Stimulated activated CD4-positive, alpha-beta T cell treated with anti-CD3 and anti-CD28 coated beads, TNF-alpha, amount 100 ng/mL, for 4 hours (primary cell): ENCODE measurements at regions not wholly inside any gene's neighbourhood (a gene's known extent, or its start where the extent isn't known, plus 50 kb on each side); places are given as distances from the start of the nearest gene placed in this dataset.
"Not testable (repeated sequence)": the region's sequence is repeated elsewhere in the genome, so short reads cannot be mapped to it uniquely, and the experiment has no call there.

Source experiments
- DNase-seq, 3 experiments: peaks; one replicate each; pipeline ENCODE4 v3.0.0-alpha.2; 2020; ENCODE audit warnings: low read depth in 3 of 3

DNA sequence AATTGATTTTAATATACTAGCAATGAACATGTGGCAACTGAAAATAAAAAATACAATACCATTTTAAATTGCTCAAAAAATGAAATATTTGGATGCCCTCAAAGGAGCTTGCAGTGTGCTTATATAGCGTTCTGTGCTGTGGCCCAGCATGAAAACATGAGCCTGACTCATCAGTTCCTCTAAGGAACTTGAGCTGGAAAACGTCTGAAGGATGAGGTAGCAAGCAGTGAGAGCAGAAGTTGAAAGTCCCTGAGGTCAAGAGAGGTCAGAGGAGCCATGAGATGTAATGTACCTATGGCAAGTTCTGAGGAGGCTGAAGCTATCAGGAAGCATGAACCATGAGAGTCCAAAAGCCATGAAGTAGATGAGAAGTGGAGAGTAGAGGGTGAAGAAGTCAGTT, 59.7 kb downstream of the HMGB3 start:
- DNase-seq: no peak

DNA sequence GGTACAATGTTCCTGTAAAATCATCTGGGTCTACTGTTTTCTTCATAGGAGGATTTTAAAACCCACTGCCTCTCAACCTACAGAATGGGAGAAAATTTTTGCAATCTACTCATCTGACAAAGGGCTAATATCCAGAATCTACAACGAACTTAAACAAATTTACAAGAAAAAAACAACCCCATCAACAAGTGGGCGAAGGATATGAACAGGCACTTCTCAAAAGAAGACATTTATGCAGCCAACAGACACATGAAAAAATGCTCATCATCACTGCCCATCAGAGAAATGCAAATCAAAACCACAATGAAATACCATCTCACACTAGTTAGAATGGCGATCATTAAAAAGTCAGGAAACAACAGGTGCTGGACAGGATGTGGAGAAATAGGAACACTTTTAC, 83.2 kb downstream of the HMGB3 start:
- DNase-seq: not testable (repeated sequence)

DNA sequence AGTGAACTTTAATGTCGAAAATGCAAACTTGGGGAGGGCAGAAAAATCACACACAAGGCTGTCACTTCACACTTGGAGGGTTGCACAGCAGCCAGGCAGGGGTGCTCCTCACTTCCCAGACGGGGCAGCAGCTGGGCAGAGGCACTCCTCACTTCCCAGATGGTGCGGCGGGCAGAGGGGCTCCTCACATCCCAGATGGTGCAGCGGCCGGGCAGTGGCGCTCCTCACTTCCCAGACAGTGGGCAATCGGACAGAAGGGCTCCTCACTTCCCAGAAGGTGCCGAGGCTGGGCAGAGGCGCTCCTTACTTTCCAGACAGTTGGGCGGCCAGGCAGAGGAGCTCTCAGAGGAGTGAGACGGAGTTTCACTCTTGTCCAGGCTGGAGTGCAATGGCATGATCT, 90.6 kb downstream of the HMGB3 start:
- no peak for DNase-seq

DNA sequence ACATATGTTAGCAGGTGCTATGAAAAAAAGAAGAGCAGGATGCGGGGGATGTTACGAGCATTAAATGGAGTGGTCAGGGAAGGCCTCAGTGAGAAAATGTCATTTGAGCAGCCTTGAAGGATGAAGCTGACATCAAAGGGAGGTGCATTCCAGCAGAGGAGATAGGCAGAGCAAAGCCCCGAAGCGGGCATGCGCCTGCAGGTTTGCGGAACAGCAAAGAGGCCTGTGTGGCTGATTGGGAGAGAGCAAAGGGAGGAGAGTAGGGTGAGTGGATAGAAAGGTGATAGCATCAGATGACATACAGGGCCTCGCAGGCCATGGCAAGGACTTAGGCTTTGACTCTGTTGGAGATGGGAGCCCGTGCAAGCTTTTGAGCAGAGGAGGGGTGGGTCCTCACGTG, 95.4 kb upstream of the GPR50 start:
- DNase-seq: no peak

DNA sequence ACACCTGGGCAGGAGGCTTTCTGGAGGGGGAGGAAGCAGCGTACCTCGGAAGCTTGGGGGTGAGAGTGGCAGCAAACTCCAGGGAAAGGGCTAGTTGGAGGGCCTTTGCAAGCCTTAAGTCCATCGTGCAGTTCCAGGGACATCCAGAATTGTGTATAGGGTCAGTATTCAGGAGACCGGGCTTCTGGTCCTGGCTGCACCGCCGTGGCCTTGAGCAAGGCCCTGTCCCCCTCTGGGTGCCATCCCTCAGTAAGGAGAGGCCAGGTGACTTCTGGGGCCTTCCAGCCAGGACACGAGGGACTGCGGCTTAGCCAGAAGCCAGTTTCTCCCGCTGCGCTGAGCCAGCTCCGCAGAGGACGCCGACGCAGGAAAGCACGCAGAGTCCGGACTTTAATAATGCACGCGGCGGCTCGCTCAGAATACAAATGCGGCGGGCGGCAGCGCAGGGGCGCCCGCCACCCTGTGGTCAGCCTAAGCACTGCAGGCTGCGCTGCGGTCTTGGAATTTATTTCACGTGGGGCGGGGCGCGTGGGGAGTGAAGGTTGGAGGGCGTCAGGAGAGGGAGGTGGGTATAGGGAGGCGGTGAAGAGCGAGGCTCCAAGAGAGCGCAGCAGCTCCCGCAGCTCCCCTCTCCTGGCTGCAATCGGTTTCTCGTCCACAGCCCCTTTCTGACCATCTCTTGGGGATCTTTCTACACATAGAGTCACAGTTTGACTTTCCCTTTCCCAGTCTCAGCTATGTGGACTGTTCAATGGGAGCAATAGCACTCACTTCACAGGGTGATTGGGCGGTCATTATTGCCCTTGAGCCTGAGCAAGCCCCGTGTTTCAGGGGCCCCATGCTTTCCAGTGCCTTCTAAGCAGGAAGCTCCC, 94.1 kb upstream of the GPR50 start:
- DNase-seq: peak; percentile 13 to 31 (median 29)

DNA sequence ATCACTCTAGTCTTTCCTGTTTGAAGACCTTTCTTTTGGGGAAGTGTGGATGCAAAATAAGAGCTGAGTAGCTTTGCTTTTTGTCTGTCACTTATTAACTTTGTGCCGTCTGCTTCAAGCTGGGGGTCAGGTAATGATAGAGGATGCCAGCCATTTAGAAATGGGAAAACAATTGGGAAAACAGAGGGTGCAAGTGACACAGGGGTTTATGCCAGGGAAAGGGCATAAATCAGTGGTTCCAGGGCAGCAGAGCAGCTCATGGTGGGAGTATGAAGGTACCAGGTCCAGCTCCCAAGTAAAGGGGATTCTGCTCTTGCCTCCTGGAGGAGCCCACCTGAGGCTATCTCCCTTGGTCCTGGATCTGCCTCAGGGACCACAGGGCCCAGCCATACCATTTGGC, 91.9 kb upstream of the GPR50 start:
- no peak for DNase-seq

DNA sequence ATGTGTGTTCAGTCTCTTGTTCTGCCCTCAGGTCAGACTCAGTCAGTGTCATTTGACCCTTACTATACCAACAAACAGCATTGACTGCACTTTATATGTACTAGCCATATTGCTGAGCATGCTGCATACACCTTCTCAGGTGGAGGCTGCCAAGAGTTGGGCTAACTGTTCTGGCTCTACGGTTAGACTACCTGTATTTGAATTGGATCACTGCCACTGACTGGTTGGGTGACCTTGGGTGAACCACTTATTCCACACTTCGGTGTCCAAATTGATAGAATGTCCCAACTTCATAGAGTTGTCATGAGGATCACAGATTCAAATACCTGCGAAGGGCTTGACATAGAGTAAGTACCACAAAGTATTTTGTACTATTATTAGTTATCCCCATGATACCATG, 91.2 kb upstream of the GPR50 start:
- DNase-seq: no peak

DNA sequence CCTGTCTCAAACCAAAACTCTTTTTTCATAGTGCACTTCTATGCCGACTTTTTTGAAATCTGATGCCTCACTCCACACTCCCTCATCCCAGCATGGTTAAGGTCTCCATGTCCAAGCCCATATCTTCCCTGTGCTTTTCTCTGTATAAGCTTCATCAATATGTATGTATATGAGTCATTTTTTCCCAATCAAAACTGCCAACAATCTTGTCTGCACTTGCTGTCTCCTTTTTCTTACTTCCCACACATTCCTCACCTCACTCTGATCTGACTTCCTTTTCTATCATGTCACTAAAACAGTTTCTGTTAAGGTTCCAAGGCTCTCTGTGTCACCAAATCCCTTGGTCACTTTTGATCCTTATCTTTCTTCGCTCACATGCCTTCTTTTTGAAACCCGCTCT, 88.2 kb upstream of the GPR50 start:
- no peak for DNase-seq

DNA sequence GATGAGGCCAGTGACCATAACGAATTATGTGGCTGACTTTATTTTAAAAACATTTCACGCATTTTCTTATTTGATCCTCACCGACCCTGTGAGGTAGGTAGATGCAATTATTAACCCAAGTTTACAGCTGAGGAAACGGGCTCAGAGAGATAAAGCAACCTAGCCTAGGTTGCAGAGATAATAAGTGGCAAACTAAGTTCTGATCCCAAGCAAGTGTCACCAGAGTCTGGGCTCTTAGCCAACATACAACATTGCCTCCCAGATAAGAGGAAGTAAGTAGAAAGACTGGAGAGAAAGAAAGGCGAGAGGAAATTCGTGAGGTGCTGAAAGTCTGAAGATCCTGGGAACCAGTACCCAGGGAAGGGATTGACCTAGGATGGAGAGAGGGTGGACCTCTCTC, 77.4 kb upstream of the GPR50 start:
- no peak for DNase-seq

DNA sequence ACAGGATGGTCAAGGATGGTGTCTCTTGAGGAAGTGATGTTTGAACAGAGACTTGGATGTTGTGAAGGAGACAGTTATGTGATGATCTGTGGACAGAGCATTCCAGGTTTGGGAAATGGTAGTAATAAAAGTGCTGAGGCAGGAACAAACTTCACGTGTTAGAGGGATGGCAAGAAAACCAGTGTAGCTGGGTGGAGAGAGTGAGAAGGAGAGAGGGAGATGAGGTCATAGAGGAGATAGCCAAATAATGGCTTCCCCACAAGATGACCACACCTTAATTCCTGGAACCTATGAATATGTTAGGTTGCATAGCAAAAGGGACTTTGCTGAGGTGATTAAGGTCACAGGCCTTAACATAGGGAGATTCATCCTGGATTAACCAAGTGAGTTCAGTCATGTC, 75.6 kb upstream of the GPR50 start:
- no peak for DNase-seq

DNA sequence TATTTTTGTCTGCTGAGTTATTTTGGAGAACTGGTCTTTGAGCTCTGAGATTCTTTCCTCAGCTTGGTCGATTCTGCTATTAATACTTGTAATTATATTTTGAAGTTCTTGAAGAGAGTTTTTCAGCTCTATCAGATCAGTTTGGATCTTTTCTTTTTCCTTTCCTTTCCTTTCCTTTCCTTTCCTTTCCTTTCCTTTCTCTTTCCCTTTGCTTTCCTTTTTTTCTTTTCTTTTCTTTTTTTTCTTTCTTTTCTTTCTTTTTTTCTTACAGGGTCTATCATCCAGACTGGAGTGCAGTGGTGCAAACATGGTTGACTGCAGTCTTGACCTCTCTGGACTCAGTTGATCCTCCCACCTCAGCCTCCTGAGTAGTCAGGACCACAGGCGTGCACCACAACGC, 63.2 kb upstream of the GPR50 start:
- DNase-seq: not testable (repeated sequence)
